ENCODE measurements at regions not wholly inside any gene's neighbourhood (a gene's known extent, or its start where the extent isn't known, plus 50 kb on each side); places are given as distances from the start of the nearest gene placed in this dataset.

GRCh38 chr11:86863476-86863875 is 63.1 kb downstream of the PRSS23 start:
- TF ChIP-seq POLR2A (IDR thresholded peaks at IDR 0.05; ENCODE audit: borderline replicate concordance, extremely low read depth, insufficient read depth, insufficient read length) (no peak), CTCF (IDR thresholded peaks at IDR 0.05 in 2 of 3, conservative IDR thresholded peaks at IDR 0.05 in 1 of 3; ENCODE audit: borderline replicate concordance in 1 of 3, insufficient read depth in 1 of 3, low read depth in 2 of 3, low read length in 2 of 3) (no peak), EZH2phosphoT487 (IDR thresholded peaks at IDR 0.05; ENCODE audit: borderline replicate concordance) (no peak), SP1 (IDR thresholded peaks at IDR 0.05; ENCODE audit: low read depth) (no peak), TCF7L2 (IDR thresholded peaks at IDR 0.05; ENCODE audit: borderline replicate concordance, extremely low read depth, insufficient read depth, insufficient read length) (no peak), CEBPB (IDR thresholded peaks at IDR 0.05; ENCODE audit: low read depth) (no peak), ATF3 (IDR thresholded peaks at IDR 0.05) (no peak), CBX3 (IDR thresholded peaks at IDR 0.05; ENCODE audit: low read depth) (no peak)

Data from HCT116 (cell line).